ENCODE measurements at regions not wholly inside any gene's neighbourhood (a gene's known extent, or its start where the extent isn't known, plus 50 kb on each side); places are given as distances from the start of the nearest gene placed in this dataset.
"Not testable (repeated sequence)": the region's sequence is repeated elsewhere in the genome, so short reads cannot be mapped to it uniquely, and the experiment has no call there.

GRCh38 chr7:27457603-27458565 is 204.8 kb downstream of the HIBADH start:
- CTCF ChIA-PET; H3K27ac Mint-ChIP-seq; POLR2A ChIA-PET; H3K27me3 Mint-ChIP-seq; H3K36me3 Mint-ChIP-seq; DNase-seq; intact Hi-C loops (cut with micrococcal nuclease); H3K9me3 Mint-ChIP-seq; H3K4me1 Mint-ChIP-seq (ENCODE audit: low read depth); H3K4me3 Mint-ChIP-seq: not testable (repeated sequence)

GRCh38 chr7:27459021-27459730 is 203.5 kb downstream of the HIBADH start:
- no peak for DNase-seq
- CTCF ChIA-PET: no interaction called here
- peaks cover 2% of the 10 kb centered on the region for H3K27me3 Mint-ChIP-seq
- H3K36me3 Mint-ChIP-seq: no peaks in the 10 kb centered on the region
- no peak overlapping the region for H3K27ac Mint-ChIP-seq
- intact Hi-C loops (cut with micrococcal nuclease): no loop called here
- H3K9me3 Mint-ChIP-seq: no peaks in the 10 kb centered on the region
- no peak overlapping the region for H3K4me3 Mint-ChIP-seq
- H3K4me1 Mint-ChIP-seq (ENCODE audit: low read depth): no peaks in the 10 kb centered on the region
- POLR2A ChIA-PET: no interaction called here

DNA sequence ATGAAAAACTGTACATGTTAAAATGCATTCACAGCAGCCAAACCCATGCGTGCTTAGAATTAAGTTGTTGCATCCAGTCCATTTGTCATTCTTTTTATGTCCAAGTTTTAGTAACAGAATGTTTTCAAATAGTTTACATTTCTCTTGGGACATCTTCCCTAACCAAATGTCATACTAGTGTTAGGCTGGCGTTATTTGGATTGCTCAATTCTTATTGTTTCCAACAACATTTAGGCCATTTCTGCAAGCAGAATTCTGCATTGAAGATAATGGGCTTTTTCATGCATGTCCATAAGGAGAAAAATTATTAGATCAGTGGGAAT is 203.0 kb downstream of the HIBADH start:
- Mint-ChIP-seq H3K4me1 (ENCODE audit: low read depth) (no peaks in the 10 kb centered on the region), H3K4me3 (no peak overlapping the region), H3K36me3 (no peaks in the 10 kb centered on the region), H3K9me3 (no peaks in the 10 kb centered on the region), H3K27me3 (peaks cover 2% of the 10 kb centered on the region), H3K27ac (no peak overlapping the region)
- DNase-seq: no peak
- intact Hi-C loops (cut with micrococcal nuclease): no loop called here
- POLR2A ChIA-PET: no interaction called here
- CTCF ChIA-PET: no interaction called here

DNA sequence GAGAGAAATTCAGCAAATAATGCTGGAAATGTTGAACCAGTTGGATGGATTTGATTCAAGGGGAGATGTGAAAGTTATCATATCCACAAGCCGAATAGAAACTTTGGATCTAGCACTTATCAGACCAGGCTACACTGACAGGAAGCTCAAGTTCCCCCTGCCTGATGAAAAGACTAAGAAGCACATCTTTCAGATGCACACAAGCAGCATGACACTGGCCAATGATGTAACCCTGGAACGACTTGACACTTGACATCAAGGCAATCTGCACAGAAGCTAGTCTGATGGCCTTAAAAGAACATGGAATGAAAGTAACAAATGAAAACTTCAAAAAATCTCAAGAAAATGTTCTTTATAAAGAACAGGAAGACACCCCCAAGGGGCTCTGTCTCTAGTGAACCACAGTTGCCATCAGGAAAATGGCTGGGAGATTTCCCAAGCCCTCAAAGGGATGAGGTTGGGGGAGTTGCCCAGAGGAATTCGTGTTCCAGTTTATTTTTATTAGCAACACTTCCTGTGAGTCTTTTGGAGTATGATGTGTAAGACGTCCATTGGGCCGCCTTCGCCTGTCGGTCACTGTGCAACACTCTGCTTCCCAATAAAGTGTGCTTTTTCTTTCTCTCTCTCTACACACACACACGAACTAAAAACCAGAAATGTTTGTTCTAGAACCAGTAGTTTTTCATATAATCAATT is 200.0 kb downstream of the HIBADH start:
- Mint-ChIP-seq H3K4me3 (no peak overlapping the region), H3K36me3 (no peaks in the 10 kb centered on the region), H3K4me1 (ENCODE audit: low read depth) (no peaks in the 10 kb centered on the region), H3K9me3 (no peaks in the 10 kb centered on the region), H3K27me3 (peaks cover 12% of the 10 kb centered on the region), H3K27ac (no peak overlapping the region)
- intact Hi-C loops (cut with micrococcal nuclease): no loop called here
- DNase-seq: no peak
- CTCF ChIA-PET: no interaction called here
- POLR2A ChIA-PET: no interaction called here

GRCh38 chr7:27464970-27465369 is 197.7 kb downstream of the HIBADH start:
- peaks cover 12% of the 10 kb centered on the region for H3K27me3 Mint-ChIP-seq
- H3K36me3 Mint-ChIP-seq: no peaks in the 10 kb centered on the region
- H3K4me3 Mint-ChIP-seq: no peak overlapping the region
- H3K27ac Mint-ChIP-seq: no peak overlapping the region
- H3K9me3 Mint-ChIP-seq: no peaks in the 10 kb centered on the region
- ChIA-PET CTCF (no interaction called here), POLR2A (no interaction called here)
- intact Hi-C loops (cut with micrococcal nuclease): no loop called here
- no peak for DNase-seq
- H3K4me1 Mint-ChIP-seq (ENCODE audit: low read depth): no peaks in the 10 kb centered on the region

DNA sequence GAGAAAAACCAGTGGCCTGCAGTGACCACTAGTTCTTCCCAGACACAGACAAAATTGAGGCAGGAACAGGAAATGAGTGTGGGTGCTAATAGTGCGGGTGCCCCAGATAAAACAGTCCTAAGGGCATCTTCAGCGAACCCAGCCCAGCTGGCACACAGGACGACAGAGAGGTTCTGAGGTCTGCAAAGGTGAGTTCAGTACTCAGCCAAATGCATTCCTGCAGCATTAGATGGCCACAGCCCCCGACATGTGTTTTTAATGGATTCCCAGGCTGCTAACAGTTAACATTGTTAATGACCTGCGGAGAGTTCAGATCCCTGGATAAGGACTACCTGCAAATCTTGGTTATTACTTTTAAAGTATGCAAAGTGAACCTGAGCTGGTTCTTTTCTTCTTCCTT is 196.0 kb downstream of the HIBADH start:
- CTCF ChIA-PET: no interaction called here
- DNase-seq: no peak
- H3K4me3 Mint-ChIP-seq: no peak overlapping the region
- intact Hi-C loops (cut with micrococcal nuclease): no loop called here
- no peak overlapping the region for H3K27ac Mint-ChIP-seq
- no peaks in the 10 kb centered on the region for H3K4me1 Mint-ChIP-seq (ENCODE audit: low read depth)
- no peaks in the 10 kb centered on the region for H3K9me3 Mint-ChIP-seq
- POLR2A ChIA-PET: no interaction called here
- no peaks in the 10 kb centered on the region for H3K36me3 Mint-ChIP-seq
- peaks cover 17% of the 10 kb centered on the region for H3K27me3 Mint-ChIP-seq

DNA sequence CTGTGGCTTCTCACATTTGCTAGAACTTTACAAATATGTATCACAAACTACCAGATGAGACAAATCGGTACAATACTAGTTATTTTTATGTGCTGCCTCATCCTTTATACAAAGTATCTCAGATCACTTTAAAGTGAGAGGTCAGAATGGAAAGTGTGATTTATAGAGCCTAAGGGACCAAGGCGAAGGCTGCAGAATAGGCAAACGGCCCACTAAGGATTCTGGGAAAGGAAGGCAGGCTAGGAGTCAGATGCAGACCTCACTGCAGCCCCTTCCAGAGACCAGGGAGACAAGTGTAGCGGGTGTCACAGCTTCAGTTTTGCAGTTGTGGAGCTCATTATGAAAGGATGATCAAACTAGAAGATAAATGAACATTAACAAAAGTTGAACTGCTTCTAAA is 190.6 kb downstream of the HIBADH start:
- DNase-seq: no peak
- CTCF ChIA-PET: no interaction called here
- POLR2A ChIA-PET: no interaction called here
- H3K36me3 Mint-ChIP-seq: no peaks in the 10 kb centered on the region
- peaks cover 5% of the 10 kb centered on the region for H3K27me3 Mint-ChIP-seq
- no peaks in the 10 kb centered on the region for H3K9me3 Mint-ChIP-seq
- no peak overlapping the region for H3K4me3 Mint-ChIP-seq
- intact Hi-C loops (cut with micrococcal nuclease): no loop called here
- no peak overlapping the region for H3K27ac Mint-ChIP-seq
- H3K4me1 Mint-ChIP-seq (ENCODE audit: low read depth): no peaks in the 10 kb centered on the region

Measured in activated CD4-positive, alpha-beta memory T cell treated with anti-CD3 and anti-CD28 coated beads for 36 hours (primary cell).